ENCODE measurements at regions not wholly inside any gene's neighbourhood (a gene's known extent, or its start where the extent isn't known, plus 50 kb on each side); places are given as distances from the start of the nearest gene placed in this dataset.
"Not testable (repeated sequence)": the region's sequence is repeated elsewhere in the genome, so short reads cannot be mapped to it uniquely, and the experiment has no call there.

- DNase-seq: not testable (repeated sequence)
Measured at GRCh38 chr9:2397875-2398274, 223.7 kb upstream of the VLDLR start.

GRCh38 chr9:2401746-2402145 is 219.8 kb upstream of the VLDLR start:
- not testable (repeated sequence) for DNase-seq

GRCh38 chr9:2403701-2404100 is 217.9 kb upstream of the VLDLR start:
- DNase-seq: no peak

- DNase-seq: no peak
Measured at GRCh38 chr9:2406252-2406651, 215.3 kb upstream of the VLDLR start.

- DNase-seq: no peak
Measured at GRCh38 chr9:2407450-2407849, 214.1 kb upstream of the VLDLR start.

DNA sequence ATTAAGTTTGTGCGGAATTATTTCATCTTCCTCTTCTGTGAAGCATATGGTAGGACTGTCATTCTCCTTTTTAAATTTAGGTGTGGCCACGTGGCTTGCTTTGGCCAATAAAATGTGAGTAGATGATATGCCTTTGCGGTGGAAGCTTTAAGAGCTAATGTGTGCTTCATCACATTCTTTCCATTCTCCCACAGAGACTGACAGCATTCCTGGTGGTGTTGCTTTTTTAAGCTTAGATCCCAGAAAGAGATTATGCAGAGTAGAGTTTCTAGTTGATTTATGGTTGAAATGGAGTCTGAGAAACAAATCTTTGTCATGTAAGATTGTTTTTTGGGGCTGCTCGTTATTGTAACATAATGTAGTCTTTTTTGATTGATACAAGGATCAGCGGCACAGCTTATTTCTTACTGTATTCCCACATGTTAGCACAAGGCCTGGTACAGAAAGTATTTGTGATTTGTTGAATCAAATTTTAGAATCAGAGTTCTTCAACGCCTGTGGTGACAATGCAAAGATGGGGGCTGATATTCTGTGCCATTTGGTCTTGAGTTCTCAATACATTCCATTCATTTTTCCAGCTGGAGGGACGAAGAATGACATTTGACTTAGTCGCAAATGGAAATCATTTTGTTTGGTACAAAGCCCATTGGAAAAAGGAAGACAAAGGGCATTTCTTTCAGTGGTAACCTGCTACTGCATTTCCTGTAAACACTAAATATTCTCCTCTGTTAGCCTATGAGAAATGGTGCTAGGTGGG is 209.9 kb upstream of the VLDLR start:
- DNase-seq: no peak

- DNase-seq: no peak
Measured at GRCh38 chr9:2413160-2413805, 208.3 kb upstream of the VLDLR start.

- DNase-seq: no peak
Measured at GRCh38 chr9:2414465-2414864, 207.1 kb upstream of the VLDLR start.

- DNase-seq: no peak
Measured at GRCh38 chr9:2415326-2415725, 206.3 kb upstream of the VLDLR start.

DNA sequence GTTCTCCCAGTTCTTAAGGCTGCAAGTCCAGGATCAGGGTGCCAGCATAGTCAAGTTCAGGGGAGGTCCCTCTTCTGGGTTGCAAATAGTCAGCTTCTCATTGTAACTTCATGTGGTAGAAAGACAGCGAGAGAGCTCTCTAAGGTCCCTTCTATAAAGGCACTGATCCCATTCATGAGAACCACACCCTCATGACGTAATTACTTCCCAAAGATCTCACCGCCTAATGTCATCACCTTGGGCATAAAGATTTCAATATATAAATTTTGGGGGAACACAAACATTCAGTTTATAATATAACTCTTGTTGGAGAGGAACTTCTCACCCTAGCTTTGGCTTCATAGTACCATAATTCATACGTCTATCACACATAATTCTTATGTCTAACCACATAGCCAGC is 203.9 kb upstream of the VLDLR start:
- no peak for DNase-seq

DNA sequence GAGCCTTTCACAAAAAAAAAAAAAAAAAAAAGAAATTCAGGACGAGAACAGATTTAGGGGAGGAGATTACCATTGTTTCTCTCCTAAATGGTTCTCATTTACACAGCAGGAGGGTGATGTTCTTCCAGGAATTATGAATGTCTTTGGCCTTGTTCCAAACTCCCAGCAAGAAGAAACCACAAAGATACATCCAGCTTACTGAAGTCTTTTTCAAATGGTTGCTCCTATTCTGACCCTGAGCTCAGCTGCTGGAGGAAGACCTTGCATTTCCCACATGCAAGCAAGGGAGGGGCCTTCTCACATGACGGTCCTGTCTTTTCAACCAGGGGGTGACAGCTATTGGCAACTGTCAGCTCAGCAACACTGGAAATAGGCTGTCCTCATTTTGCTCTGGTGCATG is 203.0 kb upstream of the VLDLR start:
- peak; percentile 38 for DNase-seq

- DNase-seq: no peak
Measured at GRCh38 chr9:2419347-2419746, 202.2 kb upstream of the VLDLR start.

DNA sequence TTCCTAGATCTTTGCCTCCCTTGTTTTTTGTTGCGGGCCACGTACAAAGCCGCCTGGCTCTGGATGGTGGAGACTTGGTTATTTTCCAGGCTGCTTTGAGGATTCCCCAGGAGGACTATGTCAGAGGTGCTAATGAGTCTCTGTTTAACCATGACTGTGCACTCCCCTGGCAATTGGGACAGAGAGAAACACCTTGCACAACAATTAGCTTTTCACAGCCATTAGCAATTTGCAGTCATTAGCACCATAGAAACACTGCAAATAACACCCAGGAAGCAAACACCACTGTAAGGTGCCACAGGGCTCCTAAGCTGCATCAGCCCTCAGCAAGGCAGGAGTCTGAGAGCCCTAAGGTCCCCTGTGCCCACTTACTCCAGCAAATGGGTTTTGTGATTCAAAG is 201.0 kb upstream of the VLDLR start:
- no peak for DNase-seq

- DNase-seq: no peak
Measured at GRCh38 chr9:2424619-2425033, 197.0 kb upstream of the VLDLR start.

GRCh38 chr9:2425676-2426075 is 195.9 kb upstream of the VLDLR start:
- DNase-seq: no peak

- DNase-seq: no peak
Measured at GRCh38 chr9:2427120-2427891, 194.3 kb upstream of the VLDLR start.

GRCh38 chr9:2439957-2440356 is 181.6 kb upstream of the VLDLR start:
- no peak for DNase-seq

GRCh38 chr9:2443933-2444332 is 177.7 kb upstream of the VLDLR start:
- DNase-seq: not testable (repeated sequence)

GRCh38 chr9:2448193-2448738 is 173.3 kb upstream of the VLDLR start:
- no peak for DNase-seq

GRCh38 chr9:2453106-2453505 is 168.5 kb upstream of the VLDLR start:
- DNase-seq: no peak

GRCh38 chr9:2453701-2454100 is 167.9 kb upstream of the VLDLR start:
- DNase-seq: no peak

DNA sequence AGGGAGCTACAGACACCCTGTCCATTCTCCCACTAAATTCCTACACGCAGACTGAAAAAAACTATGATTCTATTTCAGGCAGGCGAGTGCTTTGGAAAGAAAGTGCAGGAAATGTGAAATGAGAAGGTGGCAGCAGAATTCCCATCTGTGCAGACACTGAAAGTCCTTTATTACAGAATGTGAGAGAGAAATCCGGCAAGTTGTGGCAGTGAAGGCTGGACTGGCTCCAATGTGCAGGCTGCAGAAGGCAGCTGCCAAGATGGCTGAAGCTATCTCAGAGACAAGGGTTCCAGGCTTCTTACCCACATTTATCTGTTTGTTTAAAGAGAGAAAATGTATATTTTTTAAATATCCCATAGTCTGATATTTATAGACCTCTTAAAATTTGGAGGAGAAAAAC is 161.8 kb upstream of the VLDLR start:
- peak; percentile 43 for DNase-seq

DNA sequence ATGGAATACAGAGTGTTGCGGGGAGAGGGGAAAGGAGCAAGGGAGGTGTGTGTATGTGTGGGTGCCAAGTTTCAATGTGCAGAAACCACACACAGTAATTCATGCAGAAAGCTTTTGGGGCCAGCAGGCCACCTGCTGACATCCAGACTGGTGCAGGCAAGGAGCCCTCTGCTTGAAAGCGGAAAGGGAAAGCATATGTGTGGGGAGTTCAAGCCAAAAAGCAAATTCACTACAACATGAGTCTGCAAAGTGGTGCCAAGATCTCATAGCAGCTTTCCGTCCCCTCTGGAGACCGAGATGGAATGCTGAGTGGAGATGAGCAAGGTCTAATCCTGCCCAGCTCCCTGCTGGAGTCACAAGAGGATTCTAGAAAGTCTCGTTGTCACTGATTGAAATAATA is 159.7 kb upstream of the VLDLR start:
- peak; percentile 89 for DNase-seq

DNA sequence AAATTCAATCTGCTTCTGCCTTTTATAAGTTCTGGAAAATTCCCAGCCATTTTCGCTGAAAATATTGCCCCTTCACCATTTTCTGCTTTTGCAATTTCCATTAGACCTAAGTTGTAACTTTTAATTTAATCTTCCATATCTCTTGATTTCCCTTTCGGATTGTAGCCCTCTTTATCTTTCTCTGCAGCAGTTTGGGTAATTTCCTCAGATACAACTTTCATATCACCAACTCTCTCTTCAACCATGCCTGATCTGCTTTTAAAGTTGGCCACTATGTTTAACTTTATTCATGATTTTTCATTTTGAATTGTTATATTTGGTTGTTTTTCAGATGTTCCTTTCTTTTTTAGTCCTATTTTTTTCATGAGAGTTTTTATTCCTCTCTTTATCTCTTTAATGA is 157.0 kb upstream of the VLDLR start:
- DNase-seq: no peak

All from DMS 273 treated with DMSO at 0.1 percent for 48 hours (cell line).